ENCODE measurements at regions not wholly inside any gene's neighbourhood (a gene's known extent, or its start where the extent isn't known, plus 50 kb on each side); places are given as distances from the start of the nearest gene placed in this dataset.

GRCh38 chr2:16006537-16007166, 66.3 kb downstream of the MYCN start (continued):
- TF ChIP-seq, protein P1, sequence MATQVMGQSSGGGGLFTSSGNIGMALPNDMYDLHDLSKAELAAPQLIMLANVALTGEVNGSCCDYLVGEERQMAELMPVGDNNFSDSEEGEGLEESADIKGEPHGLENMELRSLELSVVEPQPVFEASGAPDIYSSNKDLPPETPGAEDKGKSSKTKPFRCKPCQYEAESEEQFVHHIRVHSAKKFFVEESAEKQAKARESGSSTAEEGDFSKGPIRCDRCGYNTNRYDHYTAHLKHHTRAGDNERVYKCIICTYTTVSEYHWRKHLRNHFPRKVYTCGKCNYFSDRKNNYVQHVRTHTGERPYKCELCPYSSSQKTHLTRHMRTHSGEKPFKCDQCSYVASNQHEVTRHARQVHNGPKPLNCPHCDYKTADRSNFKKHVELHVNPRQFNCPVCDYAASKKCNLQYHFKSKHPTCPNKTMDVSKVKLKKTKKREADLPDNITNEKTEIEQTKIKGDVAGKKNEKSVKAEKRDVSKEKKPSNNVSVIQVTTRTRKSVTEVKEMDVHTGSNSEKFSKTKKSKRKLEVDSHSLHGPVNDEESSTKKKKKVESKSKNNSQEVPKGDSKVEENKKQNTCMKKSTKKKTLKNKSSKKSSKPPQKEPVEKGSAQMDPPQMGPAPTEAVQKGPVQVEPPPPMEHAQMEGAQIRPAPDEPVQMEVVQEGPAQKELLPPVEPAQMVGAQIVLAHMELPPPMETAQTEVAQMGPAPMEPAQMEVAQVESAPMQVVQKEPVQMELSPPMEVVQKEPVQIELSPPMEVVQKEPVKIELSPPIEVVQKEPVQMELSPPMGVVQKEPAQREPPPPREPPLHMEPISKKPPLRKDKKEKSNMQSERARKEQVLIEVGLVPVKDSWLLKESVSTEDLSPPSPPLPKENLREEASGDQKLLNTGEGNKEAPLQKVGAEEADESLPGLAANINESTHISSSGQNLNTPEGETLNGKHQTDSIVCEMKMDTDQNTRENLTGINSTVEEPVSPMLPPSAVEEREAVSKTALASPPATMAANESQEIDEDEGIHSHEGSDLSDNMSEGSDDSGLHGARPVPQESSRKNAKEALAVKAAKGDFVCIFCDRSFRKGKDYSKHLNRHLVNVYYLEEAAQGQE (tag by site-specific recombination; IDR thresholded peaks at IDR 0.05), result no peak
- TF ChIP-seq, protein P2, sequence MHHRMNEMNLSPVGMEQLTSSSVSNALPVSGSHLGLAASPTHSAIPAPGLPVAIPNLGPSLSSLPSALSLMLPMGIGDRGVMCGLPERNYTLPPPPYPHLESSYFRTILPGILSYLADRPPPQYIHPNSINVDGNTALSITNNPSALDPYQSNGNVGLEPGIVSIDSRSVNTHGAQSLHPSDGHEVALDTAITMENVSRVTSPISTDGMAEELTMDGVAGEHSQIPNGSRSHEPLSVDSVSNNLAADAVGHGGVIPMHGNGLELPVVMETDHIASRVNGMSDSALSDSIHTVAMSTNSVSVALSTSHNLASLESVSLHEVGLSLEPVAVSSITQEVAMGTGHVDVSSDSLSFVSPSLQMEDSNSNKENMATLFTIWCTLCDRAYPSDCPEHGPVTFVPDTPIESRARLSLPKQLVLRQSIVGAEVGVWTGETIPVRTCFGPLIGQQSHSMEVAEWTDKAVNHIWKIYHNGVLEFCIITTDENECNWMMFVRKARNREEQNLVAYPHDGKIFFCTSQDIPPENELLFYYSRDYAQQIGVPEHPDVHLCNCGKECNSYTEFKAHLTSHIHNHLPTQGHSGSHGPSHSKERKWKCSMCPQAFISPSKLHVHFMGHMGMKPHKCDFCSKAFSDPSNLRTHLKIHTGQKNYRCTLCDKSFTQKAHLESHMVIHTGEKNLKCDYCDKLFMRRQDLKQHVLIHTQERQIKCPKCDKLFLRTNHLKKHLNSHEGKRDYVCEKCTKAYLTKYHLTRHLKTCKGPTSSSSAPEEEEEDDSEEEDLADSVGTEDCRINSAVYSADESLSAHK (tag by site-specific recombination; IDR thresholded peaks at IDR 0.05), result no peak
- TF ChIP-seq KLF16 (tag by site-specific recombination; IDR thresholded peaks at IDR 0.05) (no peak), SCRT2 (tag by site-specific recombination; IDR thresholded peaks at IDR 0.05) (no peak), ZNF37A (tag by site-specific recombination; IDR thresholded peaks at IDR 0.05) (no peak), ZNF174 (tag by site-specific recombination; IDR thresholded peaks at IDR 0.05) (no peak), SP2 (tag by site-specific recombination; IDR thresholded peaks at IDR 0.05) (no peak), ZNF16 (tag by site-specific recombination; IDR thresholded peaks at IDR 0.05; ENCODE audit: low read depth) (no peak), ZNF138 (tag by site-specific recombination; IDR thresholded peaks at IDR 0.05; ENCODE audit: borderline replicate concordance) (no peak)

GRCh38 chr2:16005816-16006536, 65.6 kb downstream of the MYCN start:
- CTCF ChIA-PET, result interaction anchor here (0.6 to 0.9 kb wide), 2 partner anchors 62 to 300 kb away, joined by 3 to 4 read pairs; no protein-coding TSS in a partner anchor

DNA sequence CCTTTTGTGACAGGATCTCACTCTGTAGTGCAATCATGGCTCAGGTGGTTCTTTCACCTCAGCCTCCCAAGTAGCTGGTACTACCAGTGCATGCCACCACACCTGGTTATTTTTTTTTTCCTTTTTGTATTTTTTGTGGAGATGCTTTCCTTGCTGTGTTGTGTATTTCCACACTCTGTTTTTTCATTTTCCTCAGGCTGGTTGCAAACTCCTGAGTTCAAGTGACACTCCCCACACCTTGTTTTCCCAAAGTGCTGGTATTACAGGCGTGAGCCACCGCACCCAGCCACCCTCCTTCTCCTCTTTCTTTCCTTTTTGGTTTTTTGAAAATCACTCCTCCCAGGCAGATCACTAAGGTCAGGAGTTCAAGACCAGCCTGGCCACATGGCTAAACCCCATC, 65.0 kb downstream of the MYCN start:
- H3K27ac ChIP-seq (ENCODE audit: extremely low read depth, low read depth, low read length), result no peak overlapping the region
- H3K4me1 ChIP-seq (ENCODE audit: control insufficient read depth, insufficient read depth, low read length), result no peaks in the 10 kb centered on the region
- CTCF ChIA-PET, result interaction anchor here (0.9 kb wide), 1 partner anchor 61 kb away, joined by 3 read pairs; no protein-coding TSS in a partner anchor
- H3K4me3 ChIP-seq (ENCODE audit: low read depth, low read length), result no peak overlapping the region
- POLR2A ChIA-PET, result no interaction called here
- no peaks in the 10 kb centered on the region for H3K36me3 ChIP-seq (ENCODE audit: control insufficient read depth in 2 of 2, insufficient read depth in 1 of 2, low read length in 2 of 2)
- no peaks in the 10 kb centered on the region for H3K9me3 ChIP-seq (ENCODE audit: control insufficient read depth, insufficient read depth, low read depth, low read length)
- TF ChIP-seq ZNF202 (tag by site-specific recombination; IDR thresholded peaks at IDR 0.05; ENCODE audit: borderline replicate concordance) (no peak), KLF8 (tag by site-specific recombination; IDR thresholded peaks at IDR 0.05) (no peak), ZSCAN16 (tag by site-specific recombination; IDR thresholded peaks at IDR 0.05) (no peak), ZNF26 (tag by site-specific recombination; IDR thresholded peaks at IDR 0.05) (no peak), SETDB1 (IDR thresholded peaks at IDR 0.05; ENCODE audit: insufficient read length, low read length) (no peak), ZNF394 (tag by site-specific recombination; IDR thresholded peaks at IDR 0.05; ENCODE audit: borderline replicate concordance) (no peak), ZNF560 (tag by site-specific recombination; IDR thresholded peaks at IDR 0.05; ENCODE audit: borderline replicate concordance) (no peak), OSR2 (tag by site-specific recombination; IDR thresholded peaks at IDR 0.05) (no peak)
- TF ChIP-seq, protein P2 (tag by site-specific recombination; IDR thresholded peaks at IDR 0.05), result no peak
- TF ChIP-seq, protein P3, sequence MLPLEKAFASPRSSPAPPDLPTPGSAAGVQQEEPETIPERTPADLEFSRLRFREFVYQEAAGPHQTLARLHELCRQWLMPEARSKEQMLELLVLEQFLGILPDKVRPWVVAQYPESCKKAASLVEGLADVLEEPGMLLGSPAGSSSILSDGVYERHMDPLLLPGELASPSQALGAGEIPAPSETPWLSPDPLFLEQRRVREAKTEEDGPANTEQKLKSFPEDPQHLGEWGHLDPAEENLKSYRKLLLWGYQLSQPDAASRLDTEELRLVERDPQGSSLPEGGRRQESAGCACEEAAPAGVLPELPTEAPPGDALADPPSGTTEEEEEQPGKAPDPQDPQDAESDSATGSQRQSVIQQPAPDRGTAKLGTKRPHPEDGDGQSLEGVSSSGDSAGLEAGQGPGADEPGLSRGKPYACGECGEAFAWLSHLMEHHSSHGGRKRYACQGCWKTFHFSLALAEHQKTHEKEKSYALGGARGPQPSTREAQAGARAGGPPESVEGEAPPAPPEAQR (tag by site-specific recombination; IDR thresholded peaks at IDR 0.05), result no peak

More at GRCh38 chr2:16005816-16006536, 65.6 kb downstream of the MYCN start:
- no peak overlapping the region for H3K4me3 ChIP-seq (ENCODE audit: low read depth, low read length)
- TF ChIP-seq ZNF777 (tag by site-specific recombination; IDR thresholded peaks at IDR 0.05; ENCODE audit: borderline replicate concordance) (no peak), ZNF391 (tag by site-specific recombination; IDR thresholded peaks at IDR 0.05; ENCODE audit: borderline replicate concordance, low read depth) (no peak), ZNF660 (tag by site-specific recombination; IDR thresholded peaks at IDR 0.05) (no peak), ZXDB (tag by site-specific recombination; IDR thresholded peaks at IDR 0.05) (no peak)
- no peaks in the 10 kb centered on the region for H3K36me3 ChIP-seq (ENCODE audit: control insufficient read depth in 2 of 2, insufficient read depth in 1 of 2, low read length in 2 of 2)
- H3K4me1 ChIP-seq (ENCODE audit: control insufficient read depth, insufficient read depth, low read length), result no peaks in the 10 kb centered on the region
- POLR2A ChIA-PET, result interaction anchor here (0.7 kb wide), 1 partner anchor 121 kb away, joined by 4 read pairs; no protein-coding TSS in a partner anchor
- no peaks in the 10 kb centered on the region for H3K9me3 ChIP-seq (ENCODE audit: control insufficient read depth, insufficient read depth, low read depth, low read length)
- no peak overlapping the region for H3K27ac ChIP-seq (ENCODE audit: extremely low read depth, low read depth, low read length)
